Right ventricle myocardium superior (tissue), 1 donor: ENCODE measurements at regions not wholly inside any gene's neighbourhood (a gene's known extent, or its start where the extent isn't known, plus 50 kb on each side); places are given as distances from the start of the nearest gene placed in this dataset.
"Not testable (repeated sequence)": the region's sequence is repeated elsewhere in the genome, so short reads cannot be mapped to it uniquely, and the experiment has no call there.

Experiments
- ATAC-seq: fragments of 200-7000 bp; cut with Tn5 transposase; one replicate; pipeline ENCODE4 v1.9.1; 2020; ENCODE audit warnings: mild to moderate bottlenecking; ENCODE audit not compliant: poor library complexity
- DNase-seq: peaks from one replicate; pipeline ENCODE4 v3.0.0-alpha.2; 2020
- intact Hi-C: fragments of 100-400 bp; cut with DNase I; formaldehyde crosslinking; loops from one replicate; pipeline ENCODE4 v1.11.2; 2022
- donor health status: DM: no; HTN: yes; CAD: no; lungs with severe emphysema.

- intact Hi-C loops: no loop called here
- DNase-seq (no peak), ATAC-seq (no peak)
These were observed 199.4 kb upstream of the LRIG3 start for GRCh38 chr12:59119676-59120075.

- intact Hi-C loops: no loop called here
- DNase-seq (no peak), ATAC-seq (no peak)
These were observed 198.1 kb upstream of the LRIG3 start for GRCh38 chr12:59118356-59118755.

DNA sequence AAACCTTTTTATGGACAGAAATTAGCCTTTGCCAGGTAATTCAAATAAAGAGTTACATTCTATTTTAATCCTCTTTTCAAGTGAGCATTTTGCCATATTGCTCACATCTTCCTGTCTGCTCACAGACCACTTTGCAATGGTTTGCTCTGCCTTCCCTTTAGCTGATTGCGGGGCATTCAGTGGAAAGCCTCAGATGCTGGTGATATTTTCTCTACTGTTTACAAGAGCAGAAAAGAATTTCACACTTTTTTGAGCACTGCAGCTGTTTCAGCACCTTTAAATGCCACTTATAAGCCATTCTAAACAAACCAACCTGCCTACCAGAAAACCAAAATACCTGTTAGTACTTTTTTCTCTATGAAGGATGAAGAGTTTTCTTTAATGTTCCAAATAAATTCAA, 195.7 kb upstream of the LRIG3 start:
- DNase-seq: no peak
- no peak for ATAC-seq
- intact Hi-C loops: no loop called here

- intact Hi-C loops: no loop called here
- ATAC-seq: no peak
- no peak for DNase-seq
These were observed 195.2 kb upstream of the LRIG3 start for GRCh38 chr12:59115526-59115925.

GRCh38 chr12:59113831-59114615, 193.7 kb upstream of the LRIG3 start:
- intact Hi-C loops: loop anchor here (5.0 kb wide), 1 partner anchor 38 kb away; no protein-coding TSS in a partner anchor
- DNase-seq (peak; percentile 74), ATAC-seq (peak; percentile 80)

- DNase-seq: no peak
- intact Hi-C loops: loop anchor here (5.0 kb wide), 1 partner anchor 40 kb away; no protein-coding TSS in a partner anchor
- ATAC-seq: no peak
These were observed 191.5 kb upstream of the LRIG3 start for GRCh38 chr12:59111851-59112250.

DNA sequence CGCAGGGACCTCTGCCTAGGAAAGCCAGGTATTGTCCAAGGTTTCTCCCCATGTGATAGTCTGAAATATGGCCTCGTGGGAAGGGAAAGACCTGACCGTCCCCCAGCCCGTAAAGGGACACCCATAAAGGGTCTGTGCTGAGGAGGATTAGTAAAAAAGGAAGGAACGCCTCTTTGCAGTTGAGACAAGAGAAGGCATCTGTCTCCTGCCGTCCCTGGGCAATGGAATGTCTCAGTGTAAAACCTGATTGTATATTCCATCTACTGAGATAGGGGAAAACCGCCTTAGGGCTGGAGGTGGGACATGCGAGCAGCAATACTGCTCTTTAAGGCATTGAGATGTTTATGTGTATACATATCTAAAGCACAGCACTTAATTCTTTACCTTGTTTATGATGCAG, 188.2 kb upstream of the LRIG3 start:
- DNase-seq, ATAC-seq, intact Hi-C loops: not testable (repeated sequence)

DNA sequence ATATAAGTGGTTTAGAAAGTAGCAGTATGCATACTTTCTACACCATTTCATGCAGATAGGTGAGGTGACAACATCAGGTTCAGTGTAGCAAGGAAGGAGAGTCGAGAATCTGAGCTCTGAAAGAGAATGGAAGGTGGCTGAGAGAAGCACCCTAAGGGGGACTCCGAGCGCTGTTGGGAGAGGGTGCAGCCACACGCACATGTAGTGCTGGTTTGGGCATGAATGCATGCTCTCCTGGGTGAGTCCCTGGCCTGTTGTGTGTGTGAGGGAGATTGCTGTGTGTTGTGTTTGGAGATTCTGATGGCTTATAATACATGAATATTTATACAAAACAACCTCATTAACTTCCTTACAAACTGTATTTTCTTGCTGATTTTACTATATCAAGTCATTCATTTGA, 180.3 kb upstream of the LRIG3 start:
- DNase-seq (no peak), ATAC-seq (no peak)
- intact Hi-C loops: no loop called here

DNA sequence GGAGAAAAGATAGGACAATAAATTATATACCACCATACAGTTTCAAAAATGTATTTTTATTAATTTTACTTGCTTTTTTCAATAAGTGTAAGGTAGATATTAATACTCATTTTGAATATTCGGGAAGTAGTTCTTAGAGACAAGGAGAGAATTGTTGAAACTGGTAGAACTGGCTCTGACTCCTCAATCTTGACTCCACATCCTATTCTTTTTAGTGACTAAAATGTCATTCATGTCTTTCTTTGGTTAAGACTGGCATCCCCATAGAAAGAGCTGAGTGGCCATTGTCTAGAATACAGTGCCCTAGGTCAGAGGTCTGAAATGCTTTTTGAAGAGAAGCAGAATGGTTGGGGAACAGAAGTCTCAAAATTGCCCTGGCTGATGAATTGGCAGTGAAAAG, 177.6 kb upstream of the LRIG3 start:
- DNase-seq: no peak
- intact Hi-C loops: no loop called here
- ATAC-seq: no peak

DNA sequence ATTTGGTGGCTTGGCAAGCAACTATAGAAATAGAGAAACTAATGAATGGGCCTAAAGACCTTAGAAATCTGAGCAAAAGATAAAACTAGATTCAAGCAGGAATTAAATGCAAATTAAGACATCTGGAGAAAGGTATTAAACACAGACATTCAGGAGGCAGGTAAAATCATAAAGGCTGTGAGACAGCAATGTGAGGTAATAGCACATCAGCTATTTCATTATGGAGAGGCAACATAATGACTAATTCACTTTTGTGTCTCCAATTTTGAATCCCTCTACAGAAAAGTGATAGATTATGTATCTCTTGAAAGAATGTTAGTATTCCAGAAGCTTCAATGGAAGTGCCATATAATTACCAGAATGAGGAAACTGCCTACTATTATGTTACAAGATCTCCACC, 175.9 kb upstream of the LRIG3 start:
- DNase-seq (no peak), ATAC-seq (no peak)
- intact Hi-C loops: no loop called here

DNA sequence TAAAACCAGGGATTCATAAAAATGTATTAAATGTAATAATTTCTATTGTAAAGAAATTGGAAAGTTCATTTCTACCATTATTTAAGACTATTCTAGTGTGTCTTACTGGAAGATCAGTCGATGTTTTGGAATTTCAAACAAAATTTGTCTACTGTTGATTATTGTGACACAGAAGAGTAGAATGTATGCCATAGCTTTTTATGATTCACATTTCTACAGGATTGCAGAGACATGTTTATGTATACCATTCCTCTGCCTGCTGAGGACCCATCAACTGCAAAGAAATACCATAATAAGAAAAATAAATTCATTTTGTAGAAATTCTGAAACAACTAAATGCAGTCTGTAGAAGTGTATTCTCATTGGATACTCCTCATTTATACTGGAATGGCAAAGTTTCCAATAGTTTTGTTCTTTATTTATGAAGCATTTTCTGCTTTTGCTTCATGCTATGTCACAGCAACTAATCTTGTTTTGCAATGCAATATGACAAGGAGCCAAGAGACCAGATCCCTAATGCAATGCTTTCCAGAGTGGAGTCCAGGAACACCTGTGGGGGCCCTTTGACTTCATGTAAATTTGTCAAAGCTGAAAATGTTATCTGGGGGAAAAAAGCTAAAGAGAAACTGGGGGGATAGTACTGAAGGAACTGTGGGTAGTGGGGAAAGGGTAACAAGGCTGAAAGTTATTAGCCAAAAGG, 172.9 kb upstream of the LRIG3 start:
- DNase-seq (no peak), ATAC-seq (no peak)
- intact Hi-C loops: no loop called here

DNA sequence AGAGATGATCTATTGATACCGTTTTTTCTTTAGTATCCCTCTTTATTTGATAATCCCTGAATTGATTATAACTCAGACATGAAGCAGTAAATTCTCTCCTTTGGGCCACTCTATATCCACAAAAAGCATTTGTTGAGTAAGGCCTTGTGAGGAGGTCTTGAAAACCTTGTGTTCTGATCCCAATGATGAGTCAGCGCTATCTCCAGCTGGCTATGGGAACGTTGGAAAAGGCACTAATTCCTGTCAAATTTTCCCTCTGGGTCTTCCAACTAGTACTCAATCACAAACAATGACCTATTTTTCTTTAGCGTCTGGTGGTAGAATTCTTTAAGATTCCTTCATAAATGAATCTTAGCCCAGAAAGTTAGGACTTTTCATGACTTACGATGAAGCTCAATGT, 168.4 kb upstream of the LRIG3 start:
- DNase-seq: no peak
- intact Hi-C loops: loop anchor here (5.0 kb wide), 1 partner anchor 546 kb away; no protein-coding TSS in a partner anchor
- peak; percentile 29 for ATAC-seq

DNA sequence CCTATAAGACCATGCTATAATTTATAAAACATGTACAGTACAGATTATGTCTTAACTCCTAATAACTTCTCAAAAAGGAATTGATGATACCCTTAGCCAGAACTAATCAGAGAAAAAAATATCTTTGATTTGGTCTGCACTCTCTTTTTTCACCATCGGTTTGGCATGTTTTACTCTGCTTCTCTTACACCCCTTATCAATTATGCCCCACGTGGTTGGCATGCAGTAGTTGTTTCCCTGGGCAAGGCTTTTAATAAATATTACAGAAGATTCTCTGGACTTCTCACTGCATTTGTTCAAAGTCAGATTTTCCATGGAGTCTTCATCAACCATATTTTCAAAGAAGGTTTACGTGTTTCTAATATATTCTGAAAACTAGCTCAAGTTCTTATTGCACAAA, 167.4 kb upstream of the LRIG3 start:
- DNase-seq: no peak
- no peak for ATAC-seq
- intact Hi-C loops: loop anchor here (5.0 kb wide), 1 partner anchor 545 kb away; no protein-coding TSS in a partner anchor

- ATAC-seq: peak; percentile 39
- intact Hi-C loops: loop anchor here (5.0 kb wide), 1 partner anchor 545 kb away; no protein-coding TSS in a partner anchor
These were observed 166.9 kb upstream of the LRIG3 start for GRCh38 chr12:59087077-59087673.

DNA sequence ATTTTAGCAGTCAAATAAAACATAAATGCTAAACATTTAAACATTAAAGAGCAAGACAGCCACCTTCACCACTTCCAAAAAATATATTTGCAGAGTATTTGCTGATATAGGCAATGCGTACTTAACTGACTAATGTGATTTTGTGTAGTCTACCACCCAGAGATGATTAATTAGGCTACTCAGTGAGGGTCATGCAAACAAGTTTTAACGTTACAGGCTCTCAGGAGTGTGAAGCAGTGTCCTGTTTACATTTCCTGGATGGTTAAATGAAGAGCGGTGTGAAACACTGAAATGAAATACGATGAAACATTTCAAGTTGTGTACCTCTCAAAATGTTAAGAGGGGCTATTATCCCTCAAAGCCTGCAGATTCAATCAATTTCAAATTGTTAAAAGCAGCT, 165.8 kb upstream of the LRIG3 start:
- ATAC-seq (no peak), DNase-seq (no peak)
- intact Hi-C loops: loop anchor here (5.0 kb wide), 1 partner anchor 544 kb away; no protein-coding TSS in a partner anchor

More at GRCh38 chr12:59087077-59087673, 166.9 kb upstream of the LRIG3 start:
- no peak for DNase-seq

DNA sequence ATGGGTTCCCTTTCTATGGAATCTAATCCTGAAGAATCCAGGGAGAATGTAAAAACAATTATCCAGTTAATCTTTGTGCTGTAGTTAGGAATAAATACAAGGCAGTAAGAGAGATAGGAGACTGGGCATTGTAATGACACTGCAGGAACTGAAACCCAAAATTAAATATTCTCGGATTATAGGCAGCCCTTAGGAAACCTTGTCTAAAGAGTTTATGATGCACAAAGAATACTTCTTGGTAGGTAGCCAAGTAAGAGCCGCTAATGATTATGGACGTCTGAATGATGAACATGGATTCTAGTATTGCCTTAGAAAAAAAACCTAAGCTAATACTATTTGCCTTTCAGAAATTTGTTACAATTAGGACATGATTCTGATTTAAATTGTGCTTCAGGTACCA, 165.4 kb upstream of the LRIG3 start:
- intact Hi-C loops: loop anchor here (5.0 kb wide), 1 partner anchor 543 kb away; no protein-coding TSS in a partner anchor
- ATAC-seq: no peak
- DNase-seq: no peak

GRCh38 chr12:59084511-59085375, 164.4 kb upstream of the LRIG3 start:
- ATAC-seq (peak; percentile 39), DNase-seq (no peak)
- intact Hi-C loops: loop anchor here (5.0 kb wide), 1 partner anchor 542 kb away; no protein-coding TSS in a partner anchor

GRCh38 chr12:59082952-59083351, 162.6 kb upstream of the LRIG3 start:
- intact Hi-C loops: no loop called here
- DNase-seq (no peak), ATAC-seq (no peak)
